ENCODE measurements at regions not wholly inside any gene's neighbourhood (a gene's known extent, or its start where the extent isn't known, plus 50 kb on each side); places are given as distances from the start of the nearest gene placed in this dataset.

GRCh38 chr13:99075268-99076191, 97.7 kb upstream of the DOCK9 start:
- no peak for DNase-seq (ENCODE audit: low read depth)
- TF ChIP-seq CTCF (conservative IDR thresholded peaks at IDR 0.05; ENCODE audit: low read length) = no peak
- no peak overlapping the region for H3K4me3 ChIP-seq (ENCODE audit: low read length)

- no peak for TF ChIP-seq CTCF (conservative IDR thresholded peaks at IDR 0.05; ENCODE audit: low read length)
- DNase-seq (ENCODE audit: low read depth) = no peak
- no peak overlapping the region for H3K4me3 ChIP-seq (ENCODE audit: low read length)
Measured at GRCh38 chr13:99078017-99078771, 100.3 kb upstream of the DOCK9 start.

- DNase-seq (ENCODE audit: low read depth) = no peak
- no peak overlapping the region for H3K4me3 ChIP-seq (ENCODE audit: low read length)
- TF ChIP-seq CTCF (conservative IDR thresholded peaks at IDR 0.05; ENCODE audit: low read length) = no peak
Measured at GRCh38 chr13:99080131-99080530, 102.3 kb upstream of the DOCK9 start.

GRCh38 chr13:99083981-99084380, 106.1 kb upstream of the DOCK9 start:
- no peak overlapping the region for H3K4me3 ChIP-seq (ENCODE audit: low read length)
- DNase-seq (ENCODE audit: low read depth) = no peak
- no peak for TF ChIP-seq CTCF (conservative IDR thresholded peaks at IDR 0.05; ENCODE audit: low read length)

- no peak for TF ChIP-seq CTCF (conservative IDR thresholded peaks at IDR 0.05; ENCODE audit: low read length)
- peak overlapping the region; percentile 57 for H3K4me3 ChIP-seq (ENCODE audit: low read length)
- DNase-seq (ENCODE audit: low read depth) = no peak
Measured at GRCh38 chr13:99085139-99085807, 107.4 kb upstream of the DOCK9 start.

GRCh38 chr13:99085808-99086266, 108.0 kb upstream of the DOCK9 start:
- TF ChIP-seq CTCF (conservative IDR thresholded peaks at IDR 0.05; ENCODE audit: low read length) = no peak
- no peak for DNase-seq (ENCODE audit: low read depth)
- peak overlapping the region; percentile 57 for H3K4me3 ChIP-seq (ENCODE audit: low read length)

All from AG10803 (cell line).